Natural killer cell treated with Interleukin-12 subunit alpha and Interleukin-12 subunit beta and Interleukin-15 and Interleukin-18, amount 100 ng/mL, for 72 hours (primary cell): ENCODE measurements at regions not wholly inside any gene's neighbourhood (a gene's known extent, or its start where the extent isn't known, plus 50 kb on each side); places are given as distances from the start of the nearest gene placed in this dataset.

Source experiments
- ATAC-seq, 2 donors: fragments of 150-1000 bp; cut with Tn5 transposase in 1 of 2; sonication (Bioruptor Pico), chemical (Tn5 transposase) in 1 of 2; 2 replicates each; pipeline ENCODE4 v1.10.0; 2021
- DNase-seq: peaks from one replicate; pipeline ENCODE4 v3.0.0; 2022; ENCODE audit warnings: low spot score
- H3K27ac Mint-ChIP-seq, 2 donors: 1 replicate in 1 of 2; 2 replicates in 1 of 2; pipeline ENCODE4 v1.8.0; 2022; ENCODE audit warnings: mixed read lengths in 2 of 2, mild to moderate bottlenecking in 1 of 2, moderate library complexity in 1 of 2
- H3K27me3 Mint-ChIP-seq, 2 donors: 1 replicate in 1 of 2; 2 replicates in 1 of 2; pipeline ENCODE4 v1.8.0; 2022; ENCODE audit warnings: mixed read lengths in 2 of 2
- H3K36me3 Mint-ChIP-seq: one replicate; pipeline ENCODE4 v1.8.0; 2022; ENCODE audit warnings: mixed read lengths
- H3K4me1 Mint-ChIP-seq, 2 donors: 1 replicate in 1 of 2; 2 replicates in 1 of 2; pipeline ENCODE4 v1.8.0; 2022; ENCODE audit warnings: low read depth in 2 of 2, mixed read lengths in 2 of 2, mild to moderate bottlenecking in 1 of 2
- H3K4me3 Mint-ChIP-seq: one replicate; pipeline ENCODE4 v1.8.0; 2022; ENCODE audit warnings: mixed read lengths
- H3K9me3 Mint-ChIP-seq: 2 replicates; pipeline ENCODE4 v1.8.0; 2022; ENCODE audit warnings: mixed read lengths

DNA sequence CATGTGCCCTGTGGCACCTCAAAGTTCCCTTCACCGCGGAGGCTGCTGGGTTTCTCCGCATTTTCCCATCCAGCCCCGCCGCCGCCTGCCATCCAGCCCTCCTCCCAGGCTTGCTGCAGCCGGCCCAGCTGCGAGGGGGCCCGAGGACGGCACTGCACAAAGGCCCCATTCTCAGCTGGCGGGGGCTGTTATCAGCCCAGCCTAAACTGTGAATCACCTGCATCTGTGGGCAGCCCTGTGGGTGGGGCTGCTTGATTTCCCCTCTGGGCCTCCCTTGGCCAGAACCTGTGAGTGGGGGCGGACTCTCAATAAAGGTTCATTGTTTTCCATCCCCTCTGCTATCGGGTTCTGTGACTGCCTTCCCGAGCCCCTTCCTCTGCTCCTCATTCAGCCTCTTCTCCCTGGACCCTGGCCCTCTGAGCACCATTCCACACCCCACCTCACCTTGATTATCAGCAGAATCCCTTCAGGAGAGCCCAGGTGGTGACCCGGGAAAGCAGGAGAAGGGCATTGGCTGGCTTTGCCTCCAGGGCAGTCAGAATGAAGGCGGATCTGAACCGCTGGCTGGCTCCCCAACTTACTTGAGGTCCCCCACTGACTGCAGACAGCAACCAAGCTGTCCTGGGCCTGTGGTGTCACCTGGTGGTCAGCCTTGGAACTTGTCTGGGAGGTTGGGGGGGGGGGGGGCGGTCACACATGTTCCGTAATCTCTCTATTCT is 204.5 kb downstream of the ZFP36L2 start:
- DNase-seq (peak; percentile 39), ATAC-seq (no peak)
- no peak overlapping the region for H3K4me3 Mint-ChIP-seq
- H3K27ac Mint-ChIP-seq: no peak overlapping the region
- no peaks in the 10 kb centered on the region for H3K27me3 Mint-ChIP-seq
- H3K9me3 Mint-ChIP-seq: peaks cover 5% of the 10 kb centered on the region
- H3K4me1 Mint-ChIP-seq: peaks cover 9 to 17% of the 10 kb centered on the region in 2 donors
- peaks cover 8% of the 10 kb centered on the region for H3K36me3 Mint-ChIP-seq

DNA sequence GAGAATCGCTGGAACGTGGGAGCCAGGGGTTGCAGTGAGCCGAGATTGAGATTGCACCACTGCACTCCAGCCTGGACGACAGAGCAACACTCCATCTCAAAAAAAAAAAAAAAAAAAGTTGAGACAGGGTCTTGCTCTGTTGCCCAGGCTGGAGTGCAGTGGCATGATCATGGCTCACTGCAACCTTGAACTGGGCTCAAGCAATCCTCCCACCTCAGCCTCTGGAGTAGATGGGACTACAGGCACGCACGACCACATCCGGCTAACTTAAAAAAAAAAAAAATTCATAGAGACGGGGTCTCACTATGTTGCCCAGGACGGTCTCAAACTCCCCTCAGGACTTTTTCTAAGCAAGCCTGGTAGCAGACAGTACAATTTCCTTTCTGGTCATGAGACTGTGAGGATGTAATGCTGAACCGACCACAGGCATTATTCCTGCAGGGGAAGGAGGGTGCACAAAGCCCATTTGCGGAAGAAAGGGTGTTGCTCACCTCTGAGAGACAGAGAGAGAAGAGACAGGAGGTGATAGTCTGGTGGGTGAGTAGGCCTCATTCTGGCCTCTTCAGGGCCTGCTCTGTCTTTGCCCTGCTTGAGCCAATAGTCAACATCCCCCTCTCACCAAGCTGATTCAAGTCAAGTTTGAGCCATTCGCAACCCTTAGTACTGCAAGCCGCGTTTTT is 205.3 kb downstream of the ZFP36L2 start:
- ATAC-seq (no peak), DNase-seq (no peak)
- Mint-ChIP-seq H3K36me3 (peaks cover 8% of the 10 kb centered on the region), H3K4me1 (peaks cover 9 to 11% of the 10 kb centered on the region in 2 donors), H3K27me3 (no peaks in the 10 kb centered on the region), H3K9me3 (peaks cover 5% of the 10 kb centered on the region), H3K4me3 (no peak overlapping the region), H3K27ac (no peak overlapping the region)

DNA sequence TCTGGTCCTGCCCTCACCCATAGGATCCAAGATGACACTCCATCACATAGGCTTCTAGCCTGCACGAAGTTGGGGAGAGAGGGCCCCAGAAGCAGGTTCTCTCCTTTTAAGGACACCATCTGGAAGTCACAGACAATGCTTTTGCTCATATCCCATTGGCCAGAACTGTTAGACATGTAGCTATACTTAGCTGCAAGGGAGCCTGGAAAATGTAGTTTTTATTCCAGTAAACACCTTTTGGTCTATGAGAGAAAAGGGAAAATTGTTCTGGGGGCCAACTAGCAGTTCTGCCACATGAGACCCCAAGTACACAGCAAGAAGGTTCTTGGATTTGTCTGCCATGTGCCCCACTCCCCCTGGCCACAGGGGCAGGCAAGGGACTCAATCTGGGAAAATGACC is 206.1 kb downstream of the ZFP36L2 start:
- peaks cover 8% of the 10 kb centered on the region in 2 donors for H3K4me1 Mint-ChIP-seq
- ATAC-seq (no peak), DNase-seq (peak; percentile 28)

DNA sequence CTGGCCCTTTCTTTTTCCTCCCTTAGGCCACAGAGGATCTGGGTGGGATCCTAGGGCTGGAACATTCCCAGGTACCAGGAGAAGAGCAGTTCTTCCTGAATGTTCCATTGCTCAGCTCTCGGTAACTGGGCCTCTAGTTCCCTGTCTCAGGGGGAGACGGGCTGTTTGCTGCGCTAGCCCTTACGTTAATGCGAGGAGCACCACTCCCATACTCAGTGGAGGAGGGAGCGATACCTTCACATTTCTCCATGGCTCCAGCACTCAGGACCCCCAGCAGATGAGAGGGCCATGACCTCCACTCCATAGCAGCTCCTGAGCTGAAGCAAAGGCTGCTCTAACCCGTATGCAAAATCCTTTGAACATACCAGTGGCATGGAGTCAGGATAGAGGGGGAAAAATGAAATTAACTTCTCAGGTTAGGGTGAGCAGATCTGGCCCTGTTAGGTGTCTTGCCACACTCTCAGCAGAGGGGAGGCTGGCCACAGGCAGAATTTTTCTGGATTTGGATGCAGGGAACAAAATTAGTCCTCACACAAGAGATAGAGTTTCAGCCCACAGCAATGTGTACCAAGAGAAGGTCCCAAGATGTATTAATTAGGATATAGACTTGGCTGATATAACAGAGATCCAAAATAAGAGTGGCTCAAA is 206.7 kb downstream of the ZFP36L2 start:
- ATAC-seq: no peak

More for the DNA sequence above, 206.1 kb downstream of the ZFP36L2 start:
- H3K36me3 Mint-ChIP-seq: peaks cover 8% of the 10 kb centered on the region
- peaks cover 0 to 2% of the 10 kb centered on the region in 2 donors for H3K27me3 Mint-ChIP-seq
- no peak overlapping the region for H3K4me3 Mint-ChIP-seq
- peaks cover 5% of the 10 kb centered on the region for H3K9me3 Mint-ChIP-seq
- no peak overlapping the region for H3K27ac Mint-ChIP-seq

DNA sequence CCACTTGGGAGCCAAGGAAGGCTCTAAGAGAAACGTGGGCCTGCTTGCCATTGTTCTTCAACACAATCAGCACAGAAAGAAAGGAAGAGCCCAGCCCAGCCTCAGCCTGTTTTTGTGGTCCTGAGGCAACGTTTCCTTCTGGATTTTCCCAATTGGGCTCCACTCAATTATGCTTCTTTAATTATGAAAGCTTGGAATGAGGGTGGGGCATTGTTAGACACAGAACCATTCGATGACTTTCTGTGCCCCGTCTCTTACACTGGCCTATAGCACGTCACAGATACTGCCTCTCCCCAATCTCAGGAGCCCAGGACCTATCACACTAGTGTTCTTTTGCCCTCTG is 207.4 kb downstream of the ZFP36L2 start:
- DNase-seq (no peak), ATAC-seq (no peak)
- Mint-ChIP-seq H3K27me3 (peaks cover 0 to 2% of the 10 kb centered on the region in 2 donors), H3K4me3 (no peak overlapping the region), H3K4me1 (no peaks in the 10 kb centered on the region), H3K36me3 (peaks cover 8% of the 10 kb centered on the region), H3K9me3 (peaks cover 5% of the 10 kb centered on the region), H3K27ac (no peak overlapping the region)

More for the DNA sequence above, 206.7 kb downstream of the ZFP36L2 start:
- no peak overlapping the region for H3K4me3 Mint-ChIP-seq
- peaks cover 2% of the 10 kb centered on the region in 2 donors for H3K4me1 Mint-ChIP-seq
- peaks cover 8% of the 10 kb centered on the region for H3K36me3 Mint-ChIP-seq
- peak; percentile 8 for DNase-seq
- H3K27ac Mint-ChIP-seq: no peak overlapping the region
- peaks cover 5% of the 10 kb centered on the region for H3K9me3 Mint-ChIP-seq
- peaks cover 0 to 2% of the 10 kb centered on the region in 2 donors for H3K27me3 Mint-ChIP-seq

DNA sequence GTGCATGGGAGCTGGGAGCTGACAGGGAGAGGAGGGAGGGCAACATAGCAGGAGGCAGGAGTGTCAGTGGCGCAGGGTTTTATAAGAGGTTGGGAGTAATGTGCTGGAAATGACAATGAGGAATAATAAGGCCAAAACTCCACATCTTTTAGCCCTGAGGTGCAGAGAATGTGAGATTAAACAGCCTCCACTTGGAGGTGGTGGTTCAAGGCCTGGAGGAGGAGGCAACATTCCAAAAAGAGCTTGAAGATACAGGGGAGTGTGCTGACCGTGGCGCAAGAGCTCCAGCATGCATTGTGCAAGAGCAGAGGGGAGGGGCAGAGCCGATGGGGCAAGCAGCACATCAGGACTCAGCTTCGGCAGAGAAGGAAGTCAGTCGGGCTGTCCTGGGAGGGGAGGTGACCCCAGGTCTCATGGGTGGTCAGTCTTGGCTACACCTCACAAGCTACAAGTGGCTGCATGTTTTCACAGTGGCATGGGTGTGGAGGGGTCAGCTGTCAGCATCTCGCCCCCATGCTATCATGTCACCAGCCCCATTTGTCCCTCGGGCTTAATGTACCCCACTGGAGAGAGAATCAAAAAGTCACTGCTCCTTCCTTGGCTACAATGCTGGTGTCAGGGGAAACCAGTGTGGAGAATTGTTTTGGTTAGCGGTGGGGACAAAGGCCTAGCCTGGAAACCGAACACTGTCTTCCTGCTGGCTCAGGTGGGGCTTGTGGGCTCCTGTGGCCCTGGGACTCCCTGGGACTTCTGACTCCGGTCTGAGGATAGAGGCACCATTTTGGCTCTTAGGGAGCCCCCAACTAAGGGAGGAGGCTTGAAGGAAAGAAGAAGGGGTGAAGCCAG is 208.0 kb downstream of the ZFP36L2 start:
- Mint-ChIP-seq H3K36me3 (peaks cover 8% of the 10 kb centered on the region), H3K4me1 (no peaks in the 10 kb centered on the region), H3K4me3 (no peak overlapping the region), H3K27ac (no peak overlapping the region), H3K9me3 (peaks cover 5% of the 10 kb centered on the region), H3K27me3 (peaks cover 0 to 2% of the 10 kb centered on the region in 2 donors)
- peak in 1 of 2 donors; percentile 28 for ATAC-seq
- DNase-seq: peak; percentile 22

DNA sequence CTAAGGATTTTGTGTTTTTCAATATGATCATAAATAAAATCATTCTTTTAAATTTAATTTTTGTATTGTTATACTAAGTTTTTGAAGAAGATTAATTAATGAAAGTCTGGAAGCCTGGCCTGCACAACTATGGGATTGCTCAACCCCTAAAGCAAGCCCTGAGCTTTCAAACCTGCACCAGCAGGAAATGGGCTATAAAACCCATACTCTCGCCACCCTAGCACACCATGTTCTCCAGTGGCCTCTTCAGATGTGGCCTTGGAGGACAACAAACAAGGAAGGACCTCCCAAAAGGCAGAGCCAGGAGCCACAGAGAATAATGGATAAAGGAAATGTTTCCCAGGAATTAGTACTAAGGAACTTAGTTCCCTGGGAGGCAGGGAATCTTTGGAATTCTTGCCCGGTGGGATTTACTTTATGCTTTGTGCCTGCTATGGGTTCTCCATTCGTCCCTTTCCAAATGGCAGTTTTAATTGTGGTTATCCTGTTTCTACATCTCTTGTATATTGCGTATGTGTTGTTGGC is 212.5 kb downstream of the ZFP36L2 start:
- H3K27ac Mint-ChIP-seq: no peak overlapping the region

DNA sequence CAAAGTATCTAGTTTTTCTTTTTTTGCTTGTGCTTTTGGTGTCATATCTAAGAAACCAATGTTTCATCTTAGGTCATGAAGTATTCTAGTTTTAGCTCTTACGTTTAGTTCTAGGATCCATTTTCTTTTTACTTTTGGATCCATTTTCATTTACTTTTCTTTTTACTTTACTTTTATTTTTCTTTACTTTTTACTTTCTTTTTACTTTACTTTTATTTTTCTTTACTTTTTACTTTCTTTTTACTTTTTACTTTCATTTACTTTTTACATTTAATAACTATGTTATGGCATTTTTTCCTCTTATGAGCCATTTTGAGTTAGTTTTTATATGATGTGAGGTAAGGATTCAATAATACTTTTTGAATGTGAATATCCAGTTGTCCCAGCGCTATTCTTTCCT is 213.4 kb downstream of the ZFP36L2 start:
- Mint-ChIP-seq H3K27ac (no peak overlapping the region), H3K4me1 (peaks cover 0 to 6% of the 10 kb centered on the region in 2 donors), H3K4me3 (no peak overlapping the region), H3K27me3 (peaks cover 0 to 2% of the 10 kb centered on the region in 2 donors), H3K9me3 (no peaks in the 10 kb centered on the region), H3K36me3 (no peaks in the 10 kb centered on the region)
- ATAC-seq (no peak), DNase-seq (no peak)

More for the DNA sequence above, 212.5 kb downstream of the ZFP36L2 start:
- peaks cover 0 to 6% of the 10 kb centered on the region in 2 donors for H3K4me1 Mint-ChIP-seq
- ATAC-seq: no peak
- no peak overlapping the region for H3K4me3 Mint-ChIP-seq
- H3K27me3 Mint-ChIP-seq: peaks cover 0 to 2% of the 10 kb centered on the region in 2 donors
- no peaks in the 10 kb centered on the region for H3K9me3 Mint-ChIP-seq
- no peak for DNase-seq
- no peaks in the 10 kb centered on the region for H3K36me3 Mint-ChIP-seq

DNA sequence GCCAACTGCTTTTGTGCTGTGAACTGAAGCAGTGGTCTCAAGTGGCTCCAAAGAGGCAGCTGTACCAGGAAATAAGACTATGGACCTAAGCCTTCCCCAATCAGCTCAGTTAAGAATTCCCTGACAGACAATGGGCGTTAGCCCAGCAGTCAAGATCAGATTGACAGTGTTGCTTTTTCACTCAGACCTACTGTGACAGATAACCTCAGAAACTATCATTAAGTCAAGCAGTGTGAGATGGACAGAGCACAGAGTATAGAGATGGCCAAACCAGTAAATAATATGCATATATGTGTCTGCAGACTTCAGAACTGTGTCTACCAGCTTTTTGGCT is 215.3 kb downstream of the ZFP36L2 start:
- H3K9me3 Mint-ChIP-seq: no peaks in the 10 kb centered on the region
- ATAC-seq: no peak
- peaks cover 0 to 6% of the 10 kb centered on the region in 2 donors for H3K4me1 Mint-ChIP-seq
- no peak overlapping the region for H3K27ac Mint-ChIP-seq
- no peak overlapping the region for H3K4me3 Mint-ChIP-seq
- H3K27me3 Mint-ChIP-seq: peaks cover 0 to 2% of the 10 kb centered on the region in 2 donors
- no peaks in the 10 kb centered on the region for H3K36me3 Mint-ChIP-seq
- DNase-seq: no peak

DNA sequence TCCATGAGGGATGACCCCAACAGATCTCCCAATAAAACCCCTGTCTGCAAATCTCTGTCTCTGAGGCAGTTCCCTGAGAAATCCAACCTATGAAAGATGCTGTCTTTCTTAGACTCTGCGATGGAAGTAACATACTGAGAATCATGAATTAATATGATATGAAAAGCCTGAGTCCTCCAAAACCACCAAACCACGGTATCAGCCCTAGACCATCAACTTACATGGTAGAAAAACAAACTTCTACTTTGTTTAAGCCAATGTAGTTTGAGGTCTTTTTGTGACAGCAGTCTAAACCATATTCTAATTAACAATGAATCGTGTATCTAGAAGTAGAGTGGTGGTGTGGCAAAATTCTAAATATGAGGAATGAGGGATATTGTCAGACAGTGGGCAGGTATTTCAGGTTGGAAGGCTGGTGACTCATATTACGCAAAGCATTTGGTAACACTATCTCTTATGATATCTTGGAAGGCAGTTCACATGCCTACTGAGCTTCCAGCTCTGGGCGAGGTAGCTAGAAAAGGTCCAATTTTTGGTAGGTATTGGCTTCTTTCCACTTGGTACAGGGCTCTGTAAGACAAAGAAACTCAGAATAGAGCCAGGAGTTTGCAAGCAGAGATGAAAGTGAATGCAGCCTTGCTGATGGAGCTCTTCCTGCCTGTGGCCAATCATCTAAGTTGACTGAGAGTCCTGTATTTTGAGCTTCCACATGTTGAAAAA is 215.8 kb downstream of the ZFP36L2 start:
- Mint-ChIP-seq H3K27ac (no peak overlapping the region), H3K4me1 (peaks cover 0 to 6% of the 10 kb centered on the region in 2 donors), H3K4me3 (no peak overlapping the region), H3K36me3 (no peaks in the 10 kb centered on the region), H3K27me3 (no peaks in the 10 kb centered on the region), H3K9me3 (no peaks in the 10 kb centered on the region)
- DNase-seq (no peak), ATAC-seq (no peak)

DNA sequence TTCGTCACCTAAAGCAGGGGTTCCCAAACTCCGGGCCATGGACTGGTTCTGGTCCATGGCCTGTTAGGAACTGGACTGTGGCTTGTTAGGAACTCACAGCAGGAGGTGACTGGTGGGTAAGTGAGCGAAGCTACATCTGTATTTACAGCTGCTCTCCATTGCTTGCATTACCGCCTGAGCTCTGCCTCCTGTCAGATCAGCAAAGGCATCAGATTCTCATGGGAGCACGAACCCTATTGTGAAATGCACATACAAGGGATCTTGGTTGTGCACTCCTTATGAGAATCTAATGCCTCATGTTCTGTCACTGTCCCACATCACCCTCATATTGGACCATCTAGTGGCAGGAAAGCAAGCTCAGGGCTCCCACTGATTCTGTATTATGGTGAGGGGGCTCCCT is 217.0 kb downstream of the ZFP36L2 start:
- DNase-seq (no peak), ATAC-seq (no peak)
- Mint-ChIP-seq H3K27ac (no peak overlapping the region), H3K4me3 (no peak overlapping the region), H3K36me3 (no peaks in the 10 kb centered on the region), H3K27me3 (no peaks in the 10 kb centered on the region), H3K4me1 (peaks cover 0 to 6% of the 10 kb centered on the region in 2 donors), H3K9me3 (no peaks in the 10 kb centered on the region)

DNA sequence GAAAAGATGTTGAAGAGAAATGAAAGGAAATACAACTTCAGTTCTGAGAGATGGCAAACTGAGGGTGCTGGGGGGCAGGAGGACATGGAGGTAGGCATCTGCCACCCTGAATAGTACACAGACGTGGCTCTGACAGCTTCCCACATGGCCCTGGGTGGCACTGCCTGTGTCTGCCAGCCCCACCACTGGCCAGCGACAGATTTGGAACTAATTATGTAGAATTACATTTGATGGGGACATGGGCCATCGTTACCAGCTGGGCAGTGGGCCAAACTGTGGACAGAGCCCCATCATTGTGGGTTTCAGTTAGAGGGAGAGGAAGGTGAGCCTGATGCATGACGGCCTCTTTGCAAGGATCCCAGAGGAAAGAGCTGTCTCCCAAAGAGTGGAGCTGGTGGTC is 216.0 kb upstream of the HAAO start:
- no peaks in the 10 kb centered on the region for H3K27me3 Mint-ChIP-seq
- H3K36me3 Mint-ChIP-seq: no peaks in the 10 kb centered on the region
- no peaks in the 10 kb centered on the region for H3K9me3 Mint-ChIP-seq
- H3K4me1 Mint-ChIP-seq: peaks cover 0 to 6% of the 10 kb centered on the region in 2 donors
- no peak overlapping the region for H3K27ac Mint-ChIP-seq
- DNase-seq (no peak), ATAC-seq (no peak)
- H3K4me3 Mint-ChIP-seq: no peak overlapping the region

DNA sequence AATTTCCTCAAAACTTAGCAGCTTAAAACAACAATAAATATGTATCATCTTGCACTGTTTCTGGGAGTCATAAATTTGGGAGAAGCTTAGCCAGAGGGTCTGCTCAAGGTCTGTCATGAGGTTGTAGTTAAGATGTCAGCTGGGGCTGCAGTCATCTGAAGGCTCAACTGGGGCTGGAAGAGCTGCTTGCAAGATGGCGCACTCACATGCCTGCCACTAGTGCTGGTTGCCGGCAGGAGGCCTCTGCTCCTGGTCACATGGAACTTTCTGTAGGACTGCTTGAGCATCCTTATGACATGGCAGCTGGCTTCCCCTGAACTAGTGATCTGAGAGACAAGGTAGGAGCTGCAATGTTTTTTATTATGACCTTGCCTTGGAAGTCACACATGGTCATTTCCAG is 215.5 kb upstream of the HAAO start:
- Mint-ChIP-seq H3K4me3 (no peak overlapping the region), H3K27me3 (no peaks in the 10 kb centered on the region), H3K4me1 (peaks cover 0 to 6% of the 10 kb centered on the region in 2 donors), H3K36me3 (no peaks in the 10 kb centered on the region), H3K9me3 (no peaks in the 10 kb centered on the region), H3K27ac (no peak overlapping the region)
- ATAC-seq: no peak
- no peak for DNase-seq
